ENCODE measurements at regions not wholly inside any gene's neighbourhood (a gene's known extent, or its start where the extent isn't known, plus 50 kb on each side); places are given as distances from the start of the nearest gene placed in this dataset.
"Not testable (repeated sequence)": the region's sequence is repeated elsewhere in the genome, so short reads cannot be mapped to it uniquely, and the experiment has no call there.

DNA sequence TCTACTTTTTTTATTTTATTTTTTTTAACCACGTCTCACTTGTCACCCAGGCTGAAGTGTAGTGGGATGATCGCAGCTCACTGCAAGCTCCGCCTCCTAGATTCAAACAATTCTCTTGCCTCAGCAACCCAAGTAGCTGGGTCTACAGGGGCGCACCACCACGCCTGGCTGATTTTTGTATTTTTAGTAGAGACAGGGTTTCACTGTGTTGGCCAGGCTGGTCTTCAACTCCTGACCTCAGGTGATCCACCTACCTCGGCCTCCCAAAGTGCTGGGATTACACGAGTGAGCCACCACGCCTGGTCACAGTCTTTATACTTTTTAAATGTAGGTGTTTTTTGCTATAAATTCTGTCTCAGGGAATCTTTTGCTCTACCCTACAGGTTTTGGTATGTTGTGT, 440.5 kb downstream of the XIRP2 start:
- TF ChIP-seq, protein P1, sequence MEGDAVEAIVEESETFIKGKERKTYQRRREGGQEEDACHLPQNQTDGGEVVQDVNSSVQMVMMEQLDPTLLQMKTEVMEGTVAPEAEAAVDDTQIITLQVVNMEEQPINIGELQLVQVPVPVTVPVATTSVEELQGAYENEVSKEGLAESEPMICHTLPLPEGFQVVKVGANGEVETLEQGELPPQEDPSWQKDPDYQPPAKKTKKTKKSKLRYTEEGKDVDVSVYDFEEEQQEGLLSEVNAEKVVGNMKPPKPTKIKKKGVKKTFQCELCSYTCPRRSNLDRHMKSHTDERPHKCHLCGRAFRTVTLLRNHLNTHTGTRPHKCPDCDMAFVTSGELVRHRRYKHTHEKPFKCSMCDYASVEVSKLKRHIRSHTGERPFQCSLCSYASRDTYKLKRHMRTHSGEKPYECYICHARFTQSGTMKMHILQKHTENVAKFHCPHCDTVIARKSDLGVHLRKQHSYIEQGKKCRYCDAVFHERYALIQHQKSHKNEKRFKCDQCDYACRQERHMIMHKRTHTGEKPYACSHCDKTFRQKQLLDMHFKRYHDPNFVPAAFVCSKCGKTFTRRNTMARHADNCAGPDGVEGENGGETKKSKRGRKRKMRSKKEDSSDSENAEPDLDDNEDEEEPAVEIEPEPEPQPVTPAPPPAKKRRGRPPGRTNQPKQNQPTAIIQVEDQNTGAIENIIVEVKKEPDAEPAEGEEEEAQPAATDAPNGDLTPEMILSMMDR (IDR thresholded peaks at IDR 0.05), result not testable (repeated sequence)
- TF ChIP-seq POLR2A (IDR thresholded peaks at IDR 0.05), result not testable (repeated sequence)
